ENCODE measurements at regions not wholly inside any gene's neighbourhood (a gene's known extent, or its start where the extent isn't known, plus 50 kb on each side); places are given as distances from the start of the nearest gene placed in this dataset.

- H3K27me3 ChIP-seq (replicated peaks; ENCODE audit: insufficient read depth, low read length), result no peaks in the 10 kb centered on the region
- no peak overlapping the region for H3K4me2 ChIP-seq (ENCODE audit: low read depth, low read length)
- H3K36me3 ChIP-seq (replicated peaks; ENCODE audit: insufficient read depth, low read length), result no peaks in the 10 kb centered on the region
- H3K9ac ChIP-seq (ENCODE audit: low read length), result no peak overlapping the region
- no peak for DNase-seq
- no peak overlapping the region for H3K4me3 ChIP-seq (ENCODE audit: low read length)
- H3K79me2 ChIP-seq (ENCODE audit: low read length), result no peaks in the 10 kb centered on the region
- H3K9me3 ChIP-seq (replicated peaks; ENCODE audit: insufficient read depth, low read length), result no peaks in the 10 kb centered on the region
- H4K20me1 ChIP-seq (ENCODE audit: insufficient read depth, low read length), result no peaks in the 10 kb centered on the region
- H3K4me1 ChIP-seq (ENCODE audit: low read length), result no peaks in the 10 kb centered on the region
- TF ChIP-seq, protein P1, sequence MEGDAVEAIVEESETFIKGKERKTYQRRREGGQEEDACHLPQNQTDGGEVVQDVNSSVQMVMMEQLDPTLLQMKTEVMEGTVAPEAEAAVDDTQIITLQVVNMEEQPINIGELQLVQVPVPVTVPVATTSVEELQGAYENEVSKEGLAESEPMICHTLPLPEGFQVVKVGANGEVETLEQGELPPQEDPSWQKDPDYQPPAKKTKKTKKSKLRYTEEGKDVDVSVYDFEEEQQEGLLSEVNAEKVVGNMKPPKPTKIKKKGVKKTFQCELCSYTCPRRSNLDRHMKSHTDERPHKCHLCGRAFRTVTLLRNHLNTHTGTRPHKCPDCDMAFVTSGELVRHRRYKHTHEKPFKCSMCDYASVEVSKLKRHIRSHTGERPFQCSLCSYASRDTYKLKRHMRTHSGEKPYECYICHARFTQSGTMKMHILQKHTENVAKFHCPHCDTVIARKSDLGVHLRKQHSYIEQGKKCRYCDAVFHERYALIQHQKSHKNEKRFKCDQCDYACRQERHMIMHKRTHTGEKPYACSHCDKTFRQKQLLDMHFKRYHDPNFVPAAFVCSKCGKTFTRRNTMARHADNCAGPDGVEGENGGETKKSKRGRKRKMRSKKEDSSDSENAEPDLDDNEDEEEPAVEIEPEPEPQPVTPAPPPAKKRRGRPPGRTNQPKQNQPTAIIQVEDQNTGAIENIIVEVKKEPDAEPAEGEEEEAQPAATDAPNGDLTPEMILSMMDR (IDR thresholded peaks at IDR 0.05; ENCODE audit: low read length), result no peak
- TF ChIP-seq EZH2phosphoT487 (IDR thresholded peaks at IDR 0.05; ENCODE audit: low read length), result no peak
- TF ChIP-seq EZH2 (optimal IDR thresholded peaks at IDR 0.05; ENCODE audit: low read depth, low read length), result no peak
- no peaks in the 10 kb centered on the region for H3K9me2 ChIP-seq (replicated peaks; ENCODE audit: insufficient read depth, low read length)
- H3F3A ChIP-seq (ENCODE audit: insufficient read depth, low read length), result no peaks in the 10 kb centered on the region
- H2AFZ ChIP-seq (ENCODE audit: low read length), result no peak overlapping the region
- no peak overlapping the region for H3K27ac ChIP-seq (ENCODE audit: low read length)
Measured at GRCh38 chr4:180942367-180942916, 1300.8 kb upstream of the TENM3 start.

DNA sequence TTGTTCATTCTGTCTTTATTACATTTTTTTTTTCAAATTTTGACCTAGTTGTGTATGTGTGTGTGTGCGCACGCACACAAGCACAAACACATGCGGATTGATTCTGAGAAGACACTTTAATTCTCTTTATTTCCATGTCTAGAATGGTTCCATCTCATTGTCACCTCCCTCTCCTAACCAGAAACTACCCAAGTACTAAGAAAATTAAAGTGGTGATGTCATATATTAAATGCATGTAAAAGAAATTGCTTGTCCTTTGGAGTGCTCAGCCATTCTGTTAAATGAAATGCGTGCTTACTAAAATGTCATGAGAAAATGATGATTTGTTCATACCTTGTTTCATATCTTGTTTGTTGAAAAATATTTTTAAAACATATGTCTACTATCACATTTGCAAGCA, 1297.0 kb upstream of the TENM3 start:
- Histone ChIP-seq H3K4me2 (ENCODE audit: low read depth, low read length) (no peak overlapping the region), H3K4me3 (ENCODE audit: low read length) (no peak overlapping the region), H3K4me1 (ENCODE audit: low read length) (no peaks in the 10 kb centered on the region), H3K79me2 (ENCODE audit: low read length) (no peaks in the 10 kb centered on the region), H3K9me2 (replicated peaks; ENCODE audit: insufficient read depth, low read length) (no peaks in the 10 kb centered on the region), H3K27ac (ENCODE audit: low read length) (no peak overlapping the region), H2AFZ (ENCODE audit: low read length) (no peak overlapping the region), H3K36me3 (replicated peaks; ENCODE audit: insufficient read depth, low read length) (no peaks in the 10 kb centered on the region), H3K27me3 (replicated peaks; ENCODE audit: insufficient read depth, low read length) (no peaks in the 10 kb centered on the region), H3F3A (ENCODE audit: insufficient read depth, low read length) (no peaks in the 10 kb centered on the region), H3K9ac (ENCODE audit: low read length) (no peak overlapping the region), H4K20me1 (ENCODE audit: insufficient read depth, low read length) (no peaks in the 10 kb centered on the region), H3K9me3 (replicated peaks; ENCODE audit: insufficient read depth, low read length) (no peaks in the 10 kb centered on the region)
- no peak for DNase-seq
- no peak for TF ChIP-seq EZH2 (optimal IDR thresholded peaks at IDR 0.05; ENCODE audit: low read depth, low read length)
- TF ChIP-seq EZH2phosphoT487 (IDR thresholded peaks at IDR 0.05; ENCODE audit: low read length), result no peak
- TF ChIP-seq, protein P1 (IDR thresholded peaks at IDR 0.05; ENCODE audit: low read length), result no peak

- no peaks in the 10 kb centered on the region for H3K27me3 ChIP-seq (replicated peaks; ENCODE audit: insufficient read depth, low read length)
- H4K20me1 ChIP-seq (ENCODE audit: insufficient read depth, low read length), result no peaks in the 10 kb centered on the region
- no peak overlapping the region for H3K4me2 ChIP-seq (ENCODE audit: low read depth, low read length)
- H3K9me2 ChIP-seq (replicated peaks; ENCODE audit: insufficient read depth, low read length), result no peaks in the 10 kb centered on the region
- no peak for TF ChIP-seq EZH2phosphoT487 (IDR thresholded peaks at IDR 0.05; ENCODE audit: low read length)
- TF ChIP-seq, protein P1 (IDR thresholded peaks at IDR 0.05; ENCODE audit: low read length), result peak; percentile 27; the same call in 1 of the 2 replicates
- H3K4me3 ChIP-seq (ENCODE audit: low read length), result no peak overlapping the region
- DNase-seq, result peak; percentile 21
- H3K4me1 ChIP-seq (ENCODE audit: low read length), result no peaks in the 10 kb centered on the region
- no peaks in the 10 kb centered on the region for H3F3A ChIP-seq (ENCODE audit: insufficient read depth, low read length)
- H3K9ac ChIP-seq (ENCODE audit: low read length), result no peak overlapping the region
- no peaks in the 10 kb centered on the region for H3K9me3 ChIP-seq (replicated peaks; ENCODE audit: insufficient read depth, low read length)
- no peak overlapping the region for H2AFZ ChIP-seq (ENCODE audit: low read length)
- no peaks in the 10 kb centered on the region for H3K79me2 ChIP-seq (ENCODE audit: low read length)
- no peak overlapping the region for H3K27ac ChIP-seq (ENCODE audit: low read length)
- no peaks in the 10 kb centered on the region for H3K36me3 ChIP-seq (replicated peaks; ENCODE audit: insufficient read depth, low read length)
Measured at GRCh38 chr4:180947425-180947824, 1295.8 kb upstream of the TENM3 start.

Measured in MM.1S (cell line).